BLaER1 treated with 17β-estradiol and CSF1 and Interleukin-3, amounts not matched to agents 10 nM and 100 nM (cell line): ENCODE measurements at regions not wholly inside any gene's neighbourhood (a gene's known extent, or its start where the extent isn't known, plus 50 kb on each side); places are given as distances from the start of the nearest gene placed in this dataset.

Experiments
- H3K27ac ChIP-seq, 11 experiments: shearing (Covaris generic); formaldehyde crosslinking; 2 replicates each; pipeline ENCODE4 v1.8.1; 2022
- H3K27me3 ChIP-seq, 11 experiments: shearing (Covaris generic); formaldehyde crosslinking; 2 replicates each; pipeline ENCODE4 v1.8.1; 2022
- H3K36me3 ChIP-seq, 11 experiments: shearing (Covaris generic); formaldehyde crosslinking; 2 replicates each; pipeline ENCODE4 v1.8.1; 2022
- H3K4me1 ChIP-seq, 10 experiments: shearing (Covaris generic); formaldehyde crosslinking; 2 replicates each; pipeline ENCODE4 v1.8.1; 2022
- H3K4me2 ChIP-seq, 11 experiments: shearing (Covaris generic); formaldehyde crosslinking; 2 replicates each; pipeline ENCODE4 v1.8.1; 2022
- H3K4me3 ChIP-seq, 10 experiments: shearing (Covaris generic); formaldehyde crosslinking; 2 replicates each; pipeline ENCODE4 v1.8.1; 2022
- H3K9ac ChIP-seq, 11 experiments: shearing (Covaris generic); formaldehyde crosslinking; 2 replicates each; pipeline ENCODE4 v1.8.1; 2022
- H3K9me3 ChIP-seq, 11 experiments: shearing (Covaris generic); formaldehyde crosslinking; replicated peaks in 1 of 11; 2 replicates each; pipeline ENCODE4 v1.8.1; 2022
- H4K20me1 ChIP-seq, 11 experiments: shearing (Covaris generic); formaldehyde crosslinking; 2 replicates each; pipeline ENCODE4 v1.8.1; 2022
- Cebpa-rat ChIP-seq, 11 experiments: shearing (Covaris generic); IDR thresholded peaks; 2 replicates each; pipeline ENCODE4 v1.8.1; 2022

- no peaks in the 10 kb centered on the region for H3K27me3 ChIP-seq
- TF ChIP-seq Cebpa-rat (IDR thresholded peaks at IDR 0.05) = no peak
- no peak overlapping the region for H3K9ac ChIP-seq
- no peak overlapping the region for H3K27ac ChIP-seq
- no peaks in the 10 kb centered on the region for H3K4me1 ChIP-seq
- H4K20me1 ChIP-seq = no peaks in the 10 kb centered on the region
- no peaks in the 10 kb centered on the region for H3K9me3 ChIP-seq
- no peak overlapping the region for H3K4me2 ChIP-seq
- H3K4me3 ChIP-seq = no peak overlapping the region
- H3K36me3 ChIP-seq = no peaks in the 10 kb centered on the region
Measured at GRCh38 chr1:168939110-168939946, 167.2 kb upstream of the ATP1B1 start.

- Histone ChIP-seq H3K27me3 (no peaks in the 10 kb centered on the region), H3K36me3 (no peaks in the 10 kb centered on the region), H3K9ac (no peak overlapping the region), H3K4me3 (no peak overlapping the region), H3K9me3 (no peaks in the 10 kb centered on the region), H4K20me1 (no peaks in the 10 kb centered on the region), H3K4me1 (no peaks in the 10 kb centered on the region), H3K4me2 (no peak overlapping the region), H3K27ac (no peak overlapping the region)
- TF ChIP-seq Cebpa-rat (IDR thresholded peaks at IDR 0.05) = no peak
Measured at GRCh38 chr1:168939947-168940223, 166.6 kb upstream of the ATP1B1 start.

- no peak overlapping the region for H3K4me2 ChIP-seq
- H3K9me3 ChIP-seq = no peaks in the 10 kb centered on the region
- no peak overlapping the region for H3K9ac ChIP-seq
- H3K4me3 ChIP-seq = no peak overlapping the region
- no peaks in the 10 kb centered on the region for H4K20me1 ChIP-seq
- no peaks in the 10 kb centered on the region for H3K4me1 ChIP-seq
- H3K27me3 ChIP-seq = no peaks in the 10 kb centered on the region
- H3K27ac ChIP-seq = no peak overlapping the region
- no peak for TF ChIP-seq Cebpa-rat (IDR thresholded peaks at IDR 0.05)
- no peaks in the 10 kb centered on the region for H3K36me3 ChIP-seq
Measured at GRCh38 chr1:168941640-168942039, 164.8 kb upstream of the ATP1B1 start.

- H3K27me3 ChIP-seq = no peaks in the 10 kb centered on the region
- H3K4me1 ChIP-seq = no peaks in the 10 kb centered on the region
Measured at GRCh38 chr1:168942165-168942564, 164.3 kb upstream of the ATP1B1 start.

GRCh38 chr1:168945870-168946269 lies 160.6 kb upstream of the ATP1B1 start:
- Histone ChIP-seq H3K4me3 (no peak overlapping the region), H3K9ac (no peak overlapping the region), H3K36me3 (no peaks in the 10 kb centered on the region), H3K27me3 (no peaks in the 10 kb centered on the region), H4K20me1 (no peaks in the 10 kb centered on the region), H3K27ac (no peak overlapping the region), H3K4me1 (no peaks in the 10 kb centered on the region), H3K4me2 (no peak overlapping the region), H3K9me3 (no peaks in the 10 kb centered on the region)
- TF ChIP-seq Cebpa-rat (IDR thresholded peaks at IDR 0.05) = no peak

More at GRCh38 chr1:168942165-168942564, 164.3 kb upstream of the ATP1B1 start:
- Histone ChIP-seq H3K9ac (no peak overlapping the region), H3K9me3 (no peaks in the 10 kb centered on the region), H4K20me1 (no peaks in the 10 kb centered on the region), H3K4me2 (no peak overlapping the region), H3K27ac (no peak overlapping the region), H3K4me3 (no peak overlapping the region), H3K36me3 (no peaks in the 10 kb centered on the region)
- no peak for TF ChIP-seq Cebpa-rat (IDR thresholded peaks at IDR 0.05)

- H3K27me3 ChIP-seq = no peaks in the 10 kb centered on the region
- no peak for TF ChIP-seq Cebpa-rat (IDR thresholded peaks at IDR 0.05)
- no peaks in the 10 kb centered on the region for H4K20me1 ChIP-seq
- H3K9me3 ChIP-seq = no peaks in the 10 kb centered on the region
- H3K36me3 ChIP-seq = no peaks in the 10 kb centered on the region
- H3K4me3 ChIP-seq = no peak overlapping the region
- no peak overlapping the region for H3K9ac ChIP-seq
- H3K4me1 ChIP-seq = no peaks in the 10 kb centered on the region
- no peak overlapping the region for H3K27ac ChIP-seq
- no peak overlapping the region for H3K4me2 ChIP-seq
Measured at GRCh38 chr1:168947041-168947440, 159.4 kb upstream of the ATP1B1 start.

GRCh38 chr1:168949672-168950071 lies 156.8 kb upstream of the ATP1B1 start:
- Histone ChIP-seq H3K27me3 (no peaks in the 10 kb centered on the region), H4K20me1 (no peaks in the 10 kb centered on the region), H3K9ac (no peak overlapping the region), H3K9me3 (no peaks in the 10 kb centered on the region), H3K4me3 (no peak overlapping the region), H3K4me2 (no peak overlapping the region), H3K36me3 (no peaks in the 10 kb centered on the region), H3K4me1 (no peaks in the 10 kb centered on the region), H3K27ac (no peak overlapping the region)
- TF ChIP-seq Cebpa-rat (IDR thresholded peaks at IDR 0.05) = no peak

GRCh38 chr1:168957818-168958217 lies 148.7 kb upstream of the ATP1B1 start:
- Histone ChIP-seq H3K27ac (no peak overlapping the region), H3K9ac (no peak overlapping the region), H4K20me1 (no peaks in the 10 kb centered on the region), H3K9me3 (no peaks in the 10 kb centered on the region), H3K27me3 (no peaks in the 10 kb centered on the region), H3K4me1 (no peaks in the 10 kb centered on the region), H3K4me2 (no peak overlapping the region), H3K4me3 (no peak overlapping the region), H3K36me3 (no peaks in the 10 kb centered on the region)
- no peak for TF ChIP-seq Cebpa-rat (IDR thresholded peaks at IDR 0.05)

GRCh38 chr1:168958562-168959289 lies 147.8 kb upstream of the ATP1B1 start:
- Histone ChIP-seq H3K27ac (no peak overlapping the region), H3K36me3 (no peaks in the 10 kb centered on the region), H3K4me2 (no peak overlapping the region), H3K4me3 (no peak overlapping the region), H4K20me1 (no peaks in the 10 kb centered on the region), H3K9ac (no peak overlapping the region), H3K27me3 (no peaks in the 10 kb centered on the region), H3K9me3 (no peaks in the 10 kb centered on the region), H3K4me1 (peaks cover 0 to 6% (median 4%) of the 10 kb centered on the region in 10 experiments; a peak in 11 of 20 replicates)
- no peak for TF ChIP-seq Cebpa-rat (IDR thresholded peaks at IDR 0.05)

GRCh38 chr1:168959382-168959781 lies 147.1 kb upstream of the ATP1B1 start:
- H4K20me1 ChIP-seq = no peaks in the 10 kb centered on the region
- H3K9ac ChIP-seq = no peak overlapping the region
- H3K27me3 ChIP-seq = no peaks in the 10 kb centered on the region
- no peaks in the 10 kb centered on the region for H3K36me3 ChIP-seq
- H3K9me3 ChIP-seq = no peaks in the 10 kb centered on the region
- H3K27ac ChIP-seq = no peak overlapping the region
- TF ChIP-seq Cebpa-rat (IDR thresholded peaks at IDR 0.05) = no peak
- no peak overlapping the region for H3K4me2 ChIP-seq
- peaks cover 0 to 11% (median 7%) of the 10 kb centered on the region in 10 experiments; a peak in 12 of 20 replicates for H3K4me1 ChIP-seq
- no peak overlapping the region for H3K4me3 ChIP-seq
